Endothelial cell of umbilical vein (primary cell): ENCODE measurements at regions not wholly inside any gene's neighbourhood (a gene's known extent, or its start where the extent isn't known, plus 50 kb on each side); places are given as distances from the start of the nearest gene placed in this dataset.

Source experiments
- BruUV-seq: library from RNA; stranded (reverse); fragments of 400-500 nt; replicated peaks from 2 replicates; lab custom pipeline; 2021; lab: Mats Ljungman, UMichigan
- CTCF ChIA-PET: fragments of 300-600, 350-600 bp; sonication (Branson Sonifier 250); formaldehyde crosslinking; loops from one replicate; lab custom pipeline; 2021; ENCODE audit warnings: antibody characterized with exemption, inconsistent platforms; lab: Charles Lee
- POLR2A ChIA-PET: fragments of 300-600, 350-600 bp; sonication (Branson Sonifier 250); formaldehyde crosslinking; loops from one replicate; lab custom pipeline; 2021; ENCODE audit warnings: antibody characterized with exemption, inconsistent platforms; lab: Charles Lee
- DNase-seq: peaks from one replicate; pipeline ENCODE4 v3.0.0-alpha.2; 2011; ENCODE audit warnings: low read depth, low spot score
- FAIRE-seq: peaks from 2 replicates; lab custom pipeline; 2011; peaks lifted over from hg19 to GRCh38; lab: Jason Lieb, UNC
- H2AFZ ChIP-seq: 2 replicates; pipeline ENCODE4 v1.6.0; 2012; ENCODE audit warnings: low read depth, low read length, control low read depth, inconsistent platforms
- H3K27ac ChIP-seq: 2 replicates; pipeline ENCODE4 v1.5.1; 2011; ENCODE audit warnings: low read depth, mild to moderate bottlenecking, control low read depth, low read length, moderate library complexity; ENCODE audit not compliant: insufficient read depth
- H3K27me3 ChIP-seq, 2 experiments: 2 replicates each; pipeline versions ENCODE4 v1.6.0 to v1.6.1; 2011; ENCODE audit warnings: low read length in 2 of 2, mixed read lengths in 1 of 2; ENCODE audit not compliant: control insufficient read depth in 2 of 2, insufficient read depth in 2 of 2
- H3K36me3 ChIP-seq, 2 experiments: 2 replicates in 1 of 2; 3 replicates in 1 of 2; pipeline ENCODE4 v1.5.1; 2011; ENCODE audit warnings: low read length in 2 of 2, mild to moderate bottlenecking in 1 of 2, moderate library complexity in 1 of 2; ENCODE audit not compliant: control insufficient read depth in 2 of 2, insufficient read depth in 2 of 2; ENCODE audit errors: extremely low read depth in 1 of 2
- H3K4me1 ChIP-seq: 3 replicates; pipeline ENCODE4 v1.5.1; 2011; ENCODE audit warnings: mild to moderate bottlenecking, low read length; ENCODE audit not compliant: control insufficient read depth, insufficient read depth; ENCODE audit errors: extremely low read depth
- H3K4me2 ChIP-seq: 2 replicates; pipeline ENCODE4 v1.6.1; 2011; ENCODE audit warnings: low read length, control low read depth, mixed read lengths; ENCODE audit not compliant: insufficient read depth
- H3K4me3 ChIP-seq, 3 experiments: fragments of 200-600 bp in 1 of 3; sonication (generic), shearing (Covaris generic) in 1 of 3; replicated peaks in 1 of 3; 2 replicates each; pipeline ENCODE4 v1.5.1; 2011 to 2016; ENCODE audit warnings: control low read depth in 3 of 3, low read length in 3 of 3, mild to moderate bottlenecking in 2 of 3, inconsistent platforms in 1 of 3, low read depth in 1 of 3, moderate library complexity in 1 of 3; ENCODE audit not compliant: insufficient read depth in 1 of 3
- H3K79me2 ChIP-seq: 2 replicates; pipeline ENCODE4 v1.6.0; 2012; ENCODE audit warnings: low read length, inconsistent platforms; ENCODE audit not compliant: control insufficient read depth, insufficient read depth
- H3K9ac ChIP-seq: replicated peaks from 2 replicates; pipeline ENCODE3; 2011; ENCODE audit warnings: low read length, control low read depth; ENCODE audit not compliant: insufficient read depth; ENCODE audit errors: extremely low read depth
- H3K9me1 ChIP-seq: replicated peaks from 3 replicates; pipeline ENCODE4 v1.6.0; 2011; ENCODE audit warnings: mild to moderate bottlenecking, low read length; ENCODE audit not compliant: control insufficient read depth, insufficient read depth; ENCODE audit errors: extremely low read depth
- H3K9me3 ChIP-seq: replicated peaks from 2 replicates; pipeline ENCODE4 v1.5.1; 2012; ENCODE audit warnings: low read length, inconsistent platforms; ENCODE audit not compliant: control insufficient read depth, insufficient read depth
- H4K20me1 ChIP-seq: replicated peaks from 2 replicates; pipeline ENCODE3; 2011; ENCODE audit warnings: mild to moderate bottlenecking, low read length; ENCODE audit not compliant: control insufficient read depth, insufficient read depth; ENCODE audit errors: extremely low read depth
- CTCF ChIP-seq, 2 donors: IDR thresholded peaks; 1 replicate in 1 of 2; 2 replicates in 1 of 2; pipeline ENCODE4 v1.5.1; 2011; ENCODE audit warnings: low read length in 2 of 2, mild to moderate bottlenecking in 2 of 2, moderate library complexity in 2 of 2, control low read depth in 1 of 2, inconsistent platforms in 1 of 2, low read depth in 1 of 2; ENCODE audit not compliant: insufficient read depth in 1 of 2; ENCODE audit errors: extremely low read depth in 1 of 2
- EZH2 ChIP-seq: IDR thresholded peaks from 2 replicates; pipeline ENCODE4 v1.6.1; 2012; ENCODE audit warnings: borderline replicate concordance, low read depth, mild to moderate bottlenecking, moderate library complexity, low read length, inconsistent platforms; ENCODE audit not compliant: severe bottlenecking
- FOS ChIP-seq: IDR thresholded peaks from 2 replicates; pipeline ENCODE4 v1.6.1; 2011; ENCODE audit warnings: mild to moderate bottlenecking, low read length, moderate library complexity, borderline replicate concordance; ENCODE audit not compliant: insufficient read depth
- GATA2 ChIP-seq: IDR thresholded peaks from 2 replicates; pipeline ENCODE4 v1.7.0; 2011; ENCODE audit warnings: low read depth, mild to moderate bottlenecking, moderate library complexity, mixed read lengths, low read length; ENCODE audit not compliant: insufficient read length, insufficient read depth
- MAX ChIP-seq: IDR thresholded peaks from 2 replicates; pipeline ENCODE4 v1.6.1; 2011; ENCODE audit not compliant: insufficient read depth, insufficient read length
- MYC ChIP-seq: IDR thresholded peaks from one replicate; pipeline ENCODE4 v1.6.1; 2011; ENCODE audit warnings: mild to moderate bottlenecking, low read depth, low read length
- POLR2A ChIP-seq: IDR thresholded peaks from 2 replicates; pipeline ENCODE4 v1.6.1; 2012; ENCODE audit warnings: low read depth, mild to moderate bottlenecking, control low read depth, low read length
- POLR2AphosphoS5 ChIP-seq: IDR thresholded peaks from 2 replicates; pipeline ENCODE4 v1.6.1; 2012; ENCODE audit warnings: low read depth, mild to moderate bottlenecking, control low read depth, low read length, moderate library complexity; ENCODE audit not compliant: insufficient read depth
- dilution Hi-C: fragments of 300-500 bp; cut with MboI; formaldehyde crosslinking; loops from one replicate; pipeline ENCODE4 v1.15.0; 2019; ENCODE audit warnings: low sequenced_read_pairs; ENCODE audit not compliant: extremely low pct_ligation_motif_present
- intact Hi-C: fragments of 100-400 bp; cut with micrococcal nuclease; formaldehyde crosslinking; loops from one replicate; pipeline ENCODE4 v1.10.0; 2022

GRCh38 chr3:110542552-110543150, 529.0 kb upstream of the NECTIN3 start:
- dilution Hi-C loops (no loop called here), intact Hi-C loops (no loop called here)
- no peak for DNase-seq
- Histone ChIP-seq H3K79me2 (no peaks in the 10 kb centered on the region), H3K4me2 (no peak overlapping the region), H2AFZ (no peak overlapping the region), H3K9me3 (no peaks in the 10 kb centered on the region), H4K20me1 (no peaks in the 10 kb centered on the region), H3K9ac (no peak overlapping the region), H3K36me3 (no peaks in the 10 kb centered on the region), H3K9me1 (no peaks in the 10 kb centered on the region), H3K4me1 (no peaks in the 10 kb centered on the region), H3K27me3 (no peaks in the 10 kb centered on the region), H3K27ac (no peak overlapping the region), H3K4me3 (no peak overlapping the region)
- TF ChIP-seq CTCF (IDR thresholded peaks at IDR 0.05; ENCODE audit: extremely low read depth in 1 of 2, insufficient read depth in 1 of 2, low read depth in 1 of 2, low read length in 2 of 2) (no peak), EZH2 (no peak), GATA2 (no peak), FOS (no peak), POLR2A (no peak)
- POLR2A ChIA-PET = no interaction called here
- CTCF ChIA-PET = interaction anchor here (1.1 to 1.6 kb wide), 2 partner anchors 10 to 29 kb away, joined by 3 to 4 read pairs; no protein-coding TSS in a partner anchor
- FAIRE-seq = no peak
- BruUV-seq = no TSS peak

- Histone ChIP-seq H3K4me2 (no peak overlapping the region), H4K20me1 (no peaks in the 10 kb centered on the region), H3K4me1 (no peaks in the 10 kb centered on the region), H3K27me3 (no peaks in the 10 kb centered on the region), H3K9ac (no peak overlapping the region), H2AFZ (no peak overlapping the region), H3K4me3 (no peak overlapping the region), H3K79me2 (no peaks in the 10 kb centered on the region), H3K27ac (no peak overlapping the region), H3K9me1 (no peaks in the 10 kb centered on the region), H3K9me3 (no peaks in the 10 kb centered on the region), H3K36me3 (no peaks in the 10 kb centered on the region)
- intact Hi-C loops = no loop called here
- dilution Hi-C loops = no loop called here
- POLR2A ChIA-PET = no interaction called here
- no peak for TF ChIP-seq POLR2AphosphoS5
- TF ChIP-seq MYC = no peak
- no peak for TF ChIP-seq MAX
- TF ChIP-seq EZH2 = no peak
- DNase-seq (no peak), FAIRE-seq (no peak)
- CTCF ChIA-PET = interaction anchor here (1.3 kb wide), 1 partner anchor 17 kb away, joined by 4 read pairs; no protein-coding TSS in a partner anchor
- no TSS peak for BruUV-seq
Observed at GRCh38 chr3:110544730-110545129, 526.9 kb upstream of the NECTIN3 start.
